HS-5 (cell line): ENCODE measurements at regions not wholly inside any gene's neighbourhood (a gene's known extent, or its start where the extent isn't known, plus 50 kb on each side); places are given as distances from the start of the nearest gene placed in this dataset.

Experiments used
- DNase-seq: peaks from one replicate; pipeline ENCODE4 v3.0.0-alpha.2; 2012; ENCODE audit warnings: low read depth

DNA sequence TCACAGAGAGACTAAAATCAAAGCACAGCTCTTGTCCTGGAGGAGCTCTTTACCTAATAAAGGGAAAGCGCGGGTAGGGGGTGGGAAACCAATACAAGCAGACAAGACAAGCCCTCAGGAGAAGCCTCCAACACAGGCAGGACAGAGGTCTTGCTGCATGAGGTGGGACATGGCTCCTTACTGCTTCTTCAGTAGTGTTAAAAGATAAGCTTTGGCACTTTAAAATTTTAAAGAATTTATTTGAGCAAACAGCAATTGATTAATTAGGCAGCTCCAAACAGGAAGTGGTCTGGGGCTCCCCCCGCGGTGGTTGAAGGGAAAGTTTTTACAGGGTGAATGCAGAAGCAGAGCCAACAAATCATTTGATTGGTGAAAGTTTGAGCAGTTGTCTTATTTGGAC lies 50.3 kb upstream of the MACC1 start:
- no peak for DNase-seq

- DNase-seq: no peak
Observed at GRCh38 chr7:20268824-20269223, 51.6 kb upstream of the MACC1 start.

- DNase-seq: no peak
Observed at GRCh38 chr7:20269726-20270125, 52.5 kb upstream of the MACC1 start.

DNA sequence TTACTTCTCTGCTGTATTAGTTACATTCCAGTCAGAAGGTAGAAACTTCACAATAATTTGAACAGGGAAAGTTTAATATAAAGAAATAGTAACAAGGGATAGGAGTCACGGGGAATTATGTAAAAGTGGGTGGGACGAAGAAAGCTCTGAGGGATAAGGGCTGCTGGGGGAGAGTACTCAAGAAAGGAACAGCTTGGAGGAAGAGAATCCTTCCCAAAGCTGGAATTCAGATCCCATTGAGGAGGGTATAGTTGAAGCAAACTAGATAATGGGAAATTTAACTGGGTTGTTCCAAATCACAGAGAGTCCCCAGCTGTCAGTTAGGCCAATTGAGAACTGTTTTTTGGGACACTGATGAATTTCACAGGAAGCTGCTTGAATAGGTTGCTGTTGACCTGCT lies 53.2 kb upstream of the MACC1 start:
- no peak for DNase-seq

DNA sequence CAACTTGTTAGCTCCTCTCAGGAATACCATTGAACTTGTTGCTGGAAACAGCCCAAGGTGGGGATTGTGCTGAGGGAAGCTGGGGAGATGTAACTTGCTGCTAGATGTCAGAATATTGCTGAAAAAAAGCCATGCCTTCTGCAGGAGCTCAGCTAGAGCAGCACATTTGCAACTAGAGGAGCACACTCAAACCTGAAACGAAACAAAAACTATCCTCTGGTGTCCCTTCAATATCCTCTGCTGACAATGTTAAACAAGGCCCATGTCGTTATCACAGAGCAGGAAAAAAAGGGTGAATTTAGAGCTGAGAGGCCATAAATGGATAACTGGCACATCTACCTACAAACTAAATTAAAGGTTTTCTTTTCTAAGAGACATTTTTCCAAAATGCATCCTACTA lies 53.7 kb upstream of the MACC1 start:
- no peak for DNase-seq

GRCh38 chr7:20275637-20276036 lies 55.1 kb upstream of the ITGB8 start:
- DNase-seq: no peak

DNA sequence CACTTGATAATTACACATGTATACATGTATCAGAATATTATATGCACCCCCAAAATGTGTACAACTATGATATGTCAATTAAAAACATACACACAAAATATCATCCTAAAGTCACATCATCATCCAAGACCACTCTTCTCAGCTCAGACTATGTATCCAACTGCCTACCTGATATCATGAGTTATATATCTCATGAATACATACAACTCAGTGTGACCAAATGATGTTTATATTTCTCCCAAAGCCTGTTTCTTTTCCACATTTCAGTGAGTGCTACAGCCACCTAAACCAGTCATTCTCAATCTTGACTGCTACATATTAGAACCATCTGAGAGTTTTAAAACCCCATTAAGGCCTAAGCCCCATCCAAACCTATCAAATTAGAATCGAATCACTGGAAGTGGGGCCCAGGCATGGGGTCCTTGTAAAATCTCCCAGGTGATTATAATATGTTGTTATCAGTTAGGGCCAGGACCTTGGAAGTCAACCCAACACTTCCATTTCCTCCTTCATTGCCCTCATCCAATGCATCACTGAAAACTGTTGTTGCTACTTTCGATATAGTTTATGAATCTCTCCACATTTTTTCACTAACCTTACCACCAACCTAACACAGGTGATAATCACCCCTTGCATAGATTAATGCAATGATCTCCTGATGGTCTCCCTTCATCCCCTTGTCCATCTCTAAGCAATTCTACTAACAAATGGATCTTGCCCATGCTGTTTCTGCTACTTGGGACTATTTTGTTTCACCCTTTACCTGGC lies 53.8 kb upstream of the ITGB8 start:
- DNase-seq: no peak

- DNase-seq: no peak
Observed at GRCh38 chr7:20279979-20280378, 50.7 kb upstream of the ITGB8 start.

DNA sequence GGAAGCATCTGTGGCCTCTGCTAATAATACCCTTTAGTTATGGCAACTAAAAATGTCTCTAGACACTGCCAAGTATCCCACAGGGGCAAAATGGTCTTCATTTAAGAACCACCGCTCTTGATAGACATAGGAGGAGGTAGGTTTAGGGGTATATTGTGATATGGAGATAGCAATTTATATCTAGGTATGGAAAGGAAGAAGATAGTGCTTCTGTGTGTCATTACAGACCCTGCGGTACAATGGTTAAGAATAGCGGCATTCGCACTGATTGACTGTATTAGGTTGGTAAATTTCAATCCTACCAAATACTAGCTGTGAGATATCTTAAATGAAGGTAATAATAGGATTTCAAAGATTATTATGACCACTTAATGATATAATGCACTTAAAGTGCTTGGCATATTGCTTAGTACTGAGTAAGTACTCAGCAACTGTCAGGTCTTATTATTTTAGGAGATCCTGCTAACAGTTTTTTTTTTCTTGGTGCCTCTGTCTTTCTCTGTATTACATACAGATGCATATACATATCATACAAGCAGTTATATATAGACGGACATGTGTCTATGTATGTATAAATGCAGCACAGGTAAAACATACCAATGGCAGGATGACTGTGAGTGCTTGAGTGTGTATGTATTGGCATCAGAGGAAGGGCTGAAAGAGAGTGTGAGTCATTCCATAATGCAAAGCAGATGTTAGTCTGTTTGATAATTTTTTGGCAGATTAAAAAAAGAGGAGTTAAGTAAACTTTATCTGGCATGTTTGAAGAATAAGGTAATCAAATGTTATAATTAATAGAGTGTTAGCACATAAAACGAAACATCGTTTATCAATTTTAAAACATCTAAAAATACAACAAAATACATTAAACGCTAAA lies 50.0 kb upstream of the ITGB8 start:
- peak; percentile 89 for DNase-seq
